Mononuclear cell (primary cell): ENCODE measurements at regions not wholly inside any gene's neighbourhood (a gene's known extent, or its start where the extent isn't known, plus 50 kb on each side); places are given as distances from the start of the nearest gene placed in this dataset.
"Not testable (repeated sequence)": the region's sequence is repeated elsewhere in the genome, so short reads cannot be mapped to it uniquely, and the experiment has no call there.

Experiments used
- H3K27me3 ChIP-seq: 2 replicates; pipeline ENCODE4 v1.6.0; 2011; ENCODE audit warnings: low read length, control low read depth; ENCODE audit not compliant: insufficient read depth
- H3K4me1 ChIP-seq: 2 replicates; pipeline ENCODE4 v1.5.1; 2011; ENCODE audit warnings: mild to moderate bottlenecking, low read length, control low read depth; ENCODE audit not compliant: insufficient read depth
- H3K4me3 ChIP-seq: 2 replicates; pipeline ENCODE4 v1.5.1; 2011; ENCODE audit warnings: mild to moderate bottlenecking, low read length, moderate library complexity
- H3K9me3 ChIP-seq: 2 replicates; pipeline ENCODE4 v1.5.1; 2011; ENCODE audit warnings: low read depth, mild to moderate bottlenecking, control low read depth, low read length

- no peaks in the 10 kb centered on the region for H3K9me3 ChIP-seq
- no peak overlapping the region for H3K4me3 ChIP-seq
- H3K4me1 ChIP-seq: no peaks in the 10 kb centered on the region
- H3K27me3 ChIP-seq: no peaks in the 10 kb centered on the region
These were observed 635.9 kb downstream of the TLE1 start for GRCh38 chr9:81053298-81054025.

GRCh38 chr9:81052846-81053245 is 636.5 kb downstream of the TLE1 start:
- Histone ChIP-seq H3K27me3 (no peaks in the 10 kb centered on the region), H3K9me3 (no peaks in the 10 kb centered on the region), H3K4me3 (no peak overlapping the region), H3K4me1 (no peaks in the 10 kb centered on the region)

- Histone ChIP-seq H3K27me3 (no peaks in the 10 kb centered on the region), H3K4me1 (no peaks in the 10 kb centered on the region), H3K4me3 (no peak overlapping the region), H3K9me3 (no peaks in the 10 kb centered on the region)
These were observed 642.1 kb downstream of the TLE1 start for GRCh38 chr9:81047280-81047679.

- no peaks in the 10 kb centered on the region for H3K27me3 ChIP-seq
- H3K4me1 ChIP-seq: no peaks in the 10 kb centered on the region
- no peaks in the 10 kb centered on the region for H3K9me3 ChIP-seq
- no peak overlapping the region for H3K4me3 ChIP-seq
These were observed 643.7 kb downstream of the TLE1 start for GRCh38 chr9:81045658-81046057.

- Histone ChIP-seq H3K27me3 (no peaks in the 10 kb centered on the region), H3K9me3 (no peaks in the 10 kb centered on the region), H3K4me3 (no peak overlapping the region), H3K4me1 (no peaks in the 10 kb centered on the region)
These were observed 651.5 kb downstream of the TLE1 start for GRCh38 chr9:81037889-81038288.

GRCh38 chr9:81035601-81036000 is 653.7 kb downstream of the TLE1 start:
- Histone ChIP-seq H3K9me3 (no peaks in the 10 kb centered on the region), H3K4me1 (no peaks in the 10 kb centered on the region), H3K27me3 (no peaks in the 10 kb centered on the region), H3K4me3 (no peak overlapping the region)

GRCh38 chr9:81035171-81035570 is 654.2 kb downstream of the TLE1 start:
- H3K27me3 ChIP-seq: no peaks in the 10 kb centered on the region
- no peaks in the 10 kb centered on the region for H3K9me3 ChIP-seq
- H3K4me1 ChIP-seq: no peaks in the 10 kb centered on the region
- no peak overlapping the region for H3K4me3 ChIP-seq

- H3K9me3 ChIP-seq: no peaks in the 10 kb centered on the region
- no peak overlapping the region for H3K4me3 ChIP-seq
- no peaks in the 10 kb centered on the region for H3K27me3 ChIP-seq
- no peaks in the 10 kb centered on the region for H3K4me1 ChIP-seq
These were observed 656.5 kb downstream of the TLE1 start for GRCh38 chr9:81032831-81033230.

GRCh38 chr9:81032030-81032572 is 657.2 kb downstream of the TLE1 start:
- H3K4me1 ChIP-seq: no peaks in the 10 kb centered on the region
- H3K9me3 ChIP-seq: no peaks in the 10 kb centered on the region
- no peak overlapping the region for H3K4me3 ChIP-seq

GRCh38 chr9:81031422-81032029 is 657.8 kb downstream of the TLE1 start:
- H3K27me3 ChIP-seq: no peaks in the 10 kb centered on the region
- no peaks in the 10 kb centered on the region for H3K9me3 ChIP-seq
- H3K4me1 ChIP-seq: no peaks in the 10 kb centered on the region
- no peak overlapping the region for H3K4me3 ChIP-seq

More at GRCh38 chr9:81032030-81032572, 657.2 kb downstream of the TLE1 start:
- no peaks in the 10 kb centered on the region for H3K27me3 ChIP-seq

GRCh38 chr9:81030027-81030426 is 659.3 kb downstream of the TLE1 start:
- H3K9me3 ChIP-seq: no peaks in the 10 kb centered on the region
- H3K27me3 ChIP-seq: no peaks in the 10 kb centered on the region
- no peak overlapping the region for H3K4me3 ChIP-seq
- no peaks in the 10 kb centered on the region for H3K4me1 ChIP-seq

- Histone ChIP-seq H3K4me3 (no peak overlapping the region), H3K9me3 (no peaks in the 10 kb centered on the region), H3K4me1 (no peaks in the 10 kb centered on the region), H3K27me3 (no peaks in the 10 kb centered on the region)
These were observed 660.8 kb downstream of the TLE1 start for GRCh38 chr9:81028504-81028903.

- no peak overlapping the region for H3K4me3 ChIP-seq
- no peaks in the 10 kb centered on the region for H3K9me3 ChIP-seq
- H3K27me3 ChIP-seq: no peaks in the 10 kb centered on the region
- H3K4me1 ChIP-seq: no peaks in the 10 kb centered on the region
These were observed 667.2 kb downstream of the TLE1 start for GRCh38 chr9:81022177-81022576.

- not testable (repeated sequence) for H3K4me1 ChIP-seq, H3K27me3 ChIP-seq
These were observed 674.4 kb downstream of the TLE1 start for GRCh38 chr9:81014945-81015344.

GRCh38 chr9:81013191-81013590 is 676.2 kb downstream of the TLE1 start:
- not testable (repeated sequence) for H3K27me3 ChIP-seq, H3K9me3 ChIP-seq, H3K4me1 ChIP-seq, H3K4me3 ChIP-seq

More at GRCh38 chr9:81014945-81015344, 674.4 kb downstream of the TLE1 start:
- not testable (repeated sequence) for H3K9me3 ChIP-seq, H3K4me3 ChIP-seq

GRCh38 chr9:81002906-81003305 is 686.4 kb downstream of the TLE1 start:
- H3K4me3 ChIP-seq: no peak overlapping the region
- H3K27me3 ChIP-seq: no peaks in the 10 kb centered on the region
- no peaks in the 10 kb centered on the region for H3K9me3 ChIP-seq
- H3K4me1 ChIP-seq: no peaks in the 10 kb centered on the region
